Fibroblast of gingiva (primary cell): ENCODE measurements at regions not wholly inside any gene's neighbourhood (a gene's known extent, or its start where the extent isn't known, plus 50 kb on each side); places are given as distances from the start of the nearest gene placed in this dataset.
"Not testable (repeated sequence)": the region's sequence is repeated elsewhere in the genome, so short reads cannot be mapped to it uniquely, and the experiment has no call there.

ENCODE experiments used
- DNase-seq: peaks from one replicate; pipeline ENCODE4 v3.0.0-alpha.2; 2011; ENCODE audit warnings: low read depth

- DNase-seq, result no peak
Observed at GRCh38 chr9:26237256-26237655, 559.0 kb upstream of the TUSC1 start.

DNA sequence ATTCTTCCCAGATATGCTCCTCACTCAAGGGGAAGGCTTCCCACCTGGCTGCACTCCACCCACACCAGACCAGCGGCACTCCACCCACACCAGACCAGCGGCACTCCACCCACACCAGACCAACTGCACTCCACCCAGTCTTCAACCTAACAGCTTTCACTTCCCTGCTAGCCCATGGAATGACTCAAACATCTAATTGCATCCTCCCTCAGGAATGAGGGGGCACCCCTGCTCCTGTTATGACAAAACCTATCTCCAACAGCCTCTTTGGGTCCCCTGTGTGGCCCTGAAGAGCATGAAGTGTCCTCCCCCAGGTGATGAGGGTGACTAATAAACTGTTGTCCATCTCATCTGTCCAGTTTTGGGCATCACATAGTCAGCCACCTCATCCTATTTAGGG lies 556.6 kb upstream of the TUSC1 start:
- no peak for DNase-seq

DNA sequence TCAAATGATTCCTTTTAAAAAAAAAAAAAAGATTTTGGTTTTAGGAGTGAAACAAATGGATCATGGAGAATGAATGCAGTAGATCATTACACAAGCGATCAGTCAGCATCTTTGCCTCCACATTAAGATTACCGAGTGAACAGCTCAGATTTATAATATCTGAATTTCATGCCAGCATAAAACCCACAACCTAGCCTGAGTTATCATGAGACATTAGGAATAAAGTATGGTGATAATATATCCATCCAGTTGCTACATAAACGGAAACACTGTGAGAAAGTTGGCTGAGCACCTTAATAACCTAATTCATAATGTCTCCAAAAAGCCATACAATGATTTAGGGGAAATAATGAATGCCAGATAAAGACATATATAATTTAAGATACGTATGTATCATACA lies 553.1 kb upstream of the TUSC1 start:
- no peak for DNase-seq

- DNase-seq, result no peak
Observed at GRCh38 chr9:26229324-26230054, 551.2 kb upstream of the TUSC1 start.

- DNase-seq, result no peak
Observed at GRCh38 chr9:26228273-26228672, 550.0 kb upstream of the TUSC1 start.

- no peak for DNase-seq
Observed at GRCh38 chr9:26221290-26221689, 543.0 kb upstream of the TUSC1 start.

DNA sequence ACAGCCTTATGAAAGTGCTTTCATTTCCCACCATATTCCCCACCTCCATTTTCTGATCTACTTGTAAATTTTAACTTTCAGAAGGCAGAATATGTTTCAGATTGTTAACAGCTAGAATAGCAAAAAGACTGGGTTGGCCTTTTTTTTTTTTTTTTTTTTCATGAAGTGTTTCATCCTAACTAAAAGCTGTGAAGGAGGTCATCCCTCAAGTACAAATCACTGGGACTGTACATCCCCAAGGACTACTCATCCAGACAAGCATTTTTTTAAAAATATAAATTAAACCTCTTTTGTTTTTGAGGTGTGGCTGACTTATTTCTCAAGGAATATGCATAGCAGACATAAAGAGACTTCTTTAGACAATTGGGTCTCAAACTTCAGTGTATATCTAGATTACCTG lies 542.1 kb upstream of the TUSC1 start:
- DNase-seq, result no peak

DNA sequence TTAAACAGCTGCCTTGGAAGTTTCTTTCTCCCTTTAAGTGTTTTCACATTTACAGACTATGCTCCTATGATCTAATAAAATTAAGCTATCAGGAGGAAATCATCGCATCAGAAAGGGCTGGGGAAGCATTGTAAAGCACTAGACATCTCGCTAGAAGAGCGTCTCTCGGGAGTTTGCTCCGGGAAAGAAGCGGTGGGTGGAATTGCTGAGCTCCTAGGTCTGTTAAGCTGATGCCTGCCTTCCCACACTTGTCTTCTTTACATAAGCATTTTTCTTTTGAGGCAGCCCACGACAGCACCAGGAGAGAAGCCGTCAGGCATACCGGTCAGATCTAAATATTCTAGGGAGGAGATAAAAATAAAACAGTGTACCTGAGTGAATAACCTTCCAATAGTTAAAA lies 541.7 kb upstream of the TUSC1 start:
- DNase-seq, result no peak

DNA sequence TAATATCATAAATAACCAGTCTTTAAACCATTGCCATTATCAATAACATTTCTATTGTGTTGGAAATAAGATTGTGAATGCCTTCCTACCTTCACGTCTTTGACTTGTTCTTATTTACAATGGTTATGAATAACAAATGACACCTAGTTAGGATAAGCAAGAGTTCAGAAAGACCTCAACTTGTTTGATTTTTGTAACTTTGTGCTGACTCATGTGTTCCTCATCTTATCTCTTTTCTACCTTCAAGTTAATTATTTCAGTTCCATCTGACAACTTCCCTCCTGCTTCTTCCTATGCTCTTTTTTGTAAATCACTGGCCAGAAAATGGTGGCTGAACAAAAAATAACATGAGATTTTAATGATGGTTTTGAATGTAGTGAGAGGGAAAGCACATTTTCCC lies 538.5 kb upstream of the TUSC1 start:
- DNase-seq, result no peak

DNA sequence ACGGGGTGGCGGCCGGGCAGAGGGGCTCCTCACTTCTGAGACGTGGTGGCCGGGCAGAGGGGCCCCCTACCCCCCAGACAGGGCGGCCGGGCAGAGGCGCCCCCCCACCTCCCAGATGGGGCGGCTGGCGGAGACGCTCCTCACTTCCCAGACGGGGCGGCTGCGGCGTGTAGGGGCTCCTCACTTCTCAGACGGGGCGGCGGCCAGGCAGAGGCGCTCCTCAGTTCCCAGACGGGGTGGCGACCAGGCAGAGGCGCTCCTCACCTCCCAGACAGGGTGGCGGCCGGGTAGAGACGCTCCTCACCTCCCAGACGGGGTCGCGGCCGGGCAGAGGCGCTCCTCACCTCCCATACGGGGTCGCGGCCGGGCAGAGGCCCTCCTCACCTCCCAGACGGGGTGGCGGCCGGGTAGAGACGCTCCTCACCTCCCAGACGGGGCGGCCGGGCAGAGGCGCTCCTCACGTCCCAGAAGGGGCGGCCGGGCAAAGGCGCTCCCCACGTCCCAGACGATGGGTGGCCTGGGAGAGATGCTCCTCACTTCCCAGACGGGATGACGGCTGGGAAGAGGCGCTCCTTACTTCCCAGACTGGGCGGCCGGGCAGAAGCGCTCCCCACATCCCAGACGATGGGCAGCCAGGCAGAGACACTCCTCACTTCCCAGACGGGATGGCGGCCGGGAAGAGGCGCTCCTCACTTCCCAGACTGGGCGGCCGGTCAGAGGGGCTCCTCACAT lies 536.6 kb upstream of the TUSC1 start:
- not testable (repeated sequence) for DNase-seq

GRCh38 chr9:26210338-26210851 lies 532.2 kb upstream of the TUSC1 start:
- no peak for DNase-seq

GRCh38 chr9:26205261-26205660 lies 527.0 kb upstream of the TUSC1 start:
- no peak for DNase-seq

GRCh38 chr9:26193237-26193636 lies 515.0 kb upstream of the TUSC1 start:
- DNase-seq, result no peak

DNA sequence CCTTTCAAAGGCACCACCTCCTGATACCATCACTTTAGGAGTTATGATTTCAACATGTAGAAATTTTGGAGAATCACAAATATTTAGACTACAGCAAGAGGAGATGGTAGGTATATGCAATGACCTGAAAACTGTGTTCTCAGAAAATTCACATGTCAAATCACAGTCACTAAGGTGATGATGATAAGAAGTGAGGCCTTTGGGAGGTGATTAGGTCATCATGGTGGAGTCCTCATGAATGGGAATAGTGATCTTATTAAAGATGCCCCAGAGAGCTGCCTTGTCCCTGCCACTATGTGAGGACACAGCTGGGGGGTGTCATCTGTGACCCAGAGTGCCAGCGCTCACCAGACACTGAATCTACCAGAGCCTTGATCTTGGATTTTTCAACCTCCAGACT lies 513.5 kb upstream of the TUSC1 start:
- DNase-seq, result no peak

DNA sequence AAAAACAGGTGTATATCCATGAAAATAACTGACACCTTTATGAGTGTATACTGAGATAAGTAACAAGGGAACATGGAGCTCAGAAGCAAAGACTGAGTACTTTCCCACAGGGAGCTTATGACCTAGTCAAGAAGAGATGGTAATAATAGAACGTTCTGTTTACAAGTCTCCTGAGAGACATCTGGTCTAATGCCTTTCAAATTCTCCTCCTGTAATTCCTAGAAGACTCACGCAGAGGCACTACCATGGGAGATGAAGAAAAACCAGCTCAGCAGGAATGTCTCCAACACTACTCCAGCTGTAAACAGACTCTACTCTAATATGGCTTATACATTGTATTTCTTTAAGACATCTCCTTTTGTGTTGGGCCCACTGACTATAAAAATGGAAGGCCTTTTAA lies 503.6 kb upstream of the TUSC1 start:
- no peak for DNase-seq

GRCh38 chr9:26176628-26177027 lies 498.4 kb upstream of the TUSC1 start:
- no peak for DNase-seq

DNA sequence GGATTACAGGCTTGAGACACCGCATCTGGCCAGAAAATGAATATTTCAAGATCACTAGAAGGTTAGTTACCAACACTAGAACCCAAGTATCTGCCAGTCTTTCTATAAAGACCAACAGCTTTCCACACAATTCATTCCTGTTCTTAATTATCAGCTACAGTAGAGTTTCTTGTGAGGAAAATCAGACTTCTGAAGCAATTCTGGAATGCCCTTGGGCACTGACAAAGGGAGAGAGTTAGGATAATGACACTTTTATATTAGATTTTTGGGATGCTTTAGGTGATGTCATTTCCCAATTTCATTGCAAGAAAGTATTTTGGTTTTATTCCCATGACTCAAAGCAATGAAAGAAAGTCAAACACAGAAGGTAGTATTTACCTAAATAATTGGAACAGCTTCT lies 497.0 kb upstream of the TUSC1 start:
- peak; percentile 67 for DNase-seq

GRCh38 chr9:26172301-26172700 lies 494.1 kb upstream of the TUSC1 start:
- no peak for DNase-seq

DNA sequence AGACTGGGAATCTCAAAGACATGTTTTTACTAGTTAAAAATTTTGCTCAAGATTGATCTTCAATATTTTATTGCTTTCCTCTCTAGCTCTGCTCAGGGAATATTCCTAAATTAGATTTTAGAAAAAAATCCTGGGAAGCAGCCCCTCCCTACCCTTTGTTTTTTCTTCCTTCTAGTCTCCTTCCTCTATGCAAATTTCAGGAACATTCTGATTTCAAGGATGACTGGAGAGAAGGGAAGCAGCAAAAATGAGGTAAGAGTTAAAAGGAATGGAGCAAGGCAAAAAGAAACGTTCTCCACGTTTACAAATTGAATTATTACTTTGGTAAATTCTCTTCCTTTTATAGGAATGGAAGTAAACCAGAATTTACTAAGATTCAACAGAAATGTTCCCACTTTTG lies 493.4 kb upstream of the TUSC1 start:
- no peak for DNase-seq

DNA sequence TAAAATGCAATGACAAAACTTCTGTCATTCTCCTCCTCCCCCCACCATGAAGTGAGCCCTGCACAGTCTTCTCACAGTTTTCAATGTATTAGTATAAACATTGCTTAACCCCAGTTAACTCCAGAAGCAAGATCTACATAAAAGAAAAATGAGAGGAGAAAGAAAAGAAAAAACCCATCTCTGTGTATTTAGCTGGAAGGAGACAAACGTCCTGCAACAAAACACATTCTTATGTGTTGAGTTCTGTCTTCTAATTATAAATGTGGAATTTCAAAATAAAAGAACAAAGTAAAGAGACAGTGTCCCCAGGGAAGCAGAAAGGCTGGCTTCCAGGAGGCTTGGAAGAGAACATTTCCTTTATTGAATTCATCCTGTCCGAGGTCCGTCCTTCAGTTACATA lies 491.9 kb upstream of the TUSC1 start:
- DNase-seq, result peak; percentile 65

- DNase-seq, result no peak
Observed at GRCh38 chr9:26169708-26170107, 491.5 kb upstream of the TUSC1 start.

DNA sequence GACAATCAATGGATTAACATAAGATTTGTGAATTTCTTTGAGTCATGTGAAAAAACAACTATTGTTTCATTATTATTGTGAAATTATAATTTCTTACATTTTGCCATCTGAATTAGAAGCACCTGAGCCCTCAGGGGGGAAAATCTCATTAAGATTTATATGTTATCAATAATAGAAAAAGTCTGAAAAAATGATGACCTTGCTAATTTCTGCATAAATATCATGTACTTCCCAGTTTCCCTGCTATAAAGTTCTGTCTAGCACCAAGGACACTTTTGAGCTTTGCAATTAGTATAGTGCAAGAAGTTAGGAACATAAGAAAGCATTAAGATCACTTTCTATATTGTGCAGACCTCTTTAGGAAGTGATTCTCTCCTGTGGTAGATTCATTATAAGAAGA lies 488.3 kb upstream of the TUSC1 start:
- DNase-seq, result no peak

- no peak for DNase-seq
Observed at GRCh38 chr9:26165426-26165825, 487.2 kb upstream of the TUSC1 start.

GRCh38 chr9:26163931-26164330 lies 485.7 kb upstream of the TUSC1 start:
- no peak for DNase-seq
